ENCODE measurements at regions not wholly inside any gene's neighbourhood (a gene's known extent, or its start where the extent isn't known, plus 50 kb on each side); places are given as distances from the start of the nearest gene placed in this dataset.

DNA sequence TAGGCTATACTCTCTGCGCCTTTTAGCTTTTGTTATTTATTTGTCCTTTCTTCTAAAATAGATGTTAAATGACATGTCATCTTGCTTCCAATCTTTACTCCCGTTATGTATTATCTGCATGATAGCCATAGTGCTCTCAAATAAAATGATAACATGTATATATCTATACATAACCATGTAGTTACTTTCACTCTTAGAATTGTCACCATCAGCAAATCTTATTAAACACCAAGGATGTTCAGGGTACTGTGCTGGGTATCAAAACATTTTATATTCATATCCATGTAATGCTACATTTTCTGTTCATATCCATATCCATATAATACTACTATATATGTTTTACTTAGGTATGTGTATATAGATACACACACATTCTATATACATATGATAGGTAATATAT, 176.4 kb upstream of the CHST9 start:
- H3K4me3 ChIP-seq (ENCODE audit: low read depth, poor library complexity, severe bottlenecking): no peak overlapping the region
- TF ChIP-seq, protein P1, sequence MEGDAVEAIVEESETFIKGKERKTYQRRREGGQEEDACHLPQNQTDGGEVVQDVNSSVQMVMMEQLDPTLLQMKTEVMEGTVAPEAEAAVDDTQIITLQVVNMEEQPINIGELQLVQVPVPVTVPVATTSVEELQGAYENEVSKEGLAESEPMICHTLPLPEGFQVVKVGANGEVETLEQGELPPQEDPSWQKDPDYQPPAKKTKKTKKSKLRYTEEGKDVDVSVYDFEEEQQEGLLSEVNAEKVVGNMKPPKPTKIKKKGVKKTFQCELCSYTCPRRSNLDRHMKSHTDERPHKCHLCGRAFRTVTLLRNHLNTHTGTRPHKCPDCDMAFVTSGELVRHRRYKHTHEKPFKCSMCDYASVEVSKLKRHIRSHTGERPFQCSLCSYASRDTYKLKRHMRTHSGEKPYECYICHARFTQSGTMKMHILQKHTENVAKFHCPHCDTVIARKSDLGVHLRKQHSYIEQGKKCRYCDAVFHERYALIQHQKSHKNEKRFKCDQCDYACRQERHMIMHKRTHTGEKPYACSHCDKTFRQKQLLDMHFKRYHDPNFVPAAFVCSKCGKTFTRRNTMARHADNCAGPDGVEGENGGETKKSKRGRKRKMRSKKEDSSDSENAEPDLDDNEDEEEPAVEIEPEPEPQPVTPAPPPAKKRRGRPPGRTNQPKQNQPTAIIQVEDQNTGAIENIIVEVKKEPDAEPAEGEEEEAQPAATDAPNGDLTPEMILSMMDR (IDR thresholded peaks at IDR 0.05): no peak
- TF ChIP-seq POLR2A (IDR thresholded peaks at IDR 0.05): no peak
- intact Hi-C loops (cut with DNase I; ENCODE audit: low total_unique reads): no loop called here
- 74 to 83% methylated on average over 2 of the region's 2 CpGs for WGBS, 2 donors
- no peak for DNase-seq (ENCODE audit: low spot score in 2 of 2)

DNA sequence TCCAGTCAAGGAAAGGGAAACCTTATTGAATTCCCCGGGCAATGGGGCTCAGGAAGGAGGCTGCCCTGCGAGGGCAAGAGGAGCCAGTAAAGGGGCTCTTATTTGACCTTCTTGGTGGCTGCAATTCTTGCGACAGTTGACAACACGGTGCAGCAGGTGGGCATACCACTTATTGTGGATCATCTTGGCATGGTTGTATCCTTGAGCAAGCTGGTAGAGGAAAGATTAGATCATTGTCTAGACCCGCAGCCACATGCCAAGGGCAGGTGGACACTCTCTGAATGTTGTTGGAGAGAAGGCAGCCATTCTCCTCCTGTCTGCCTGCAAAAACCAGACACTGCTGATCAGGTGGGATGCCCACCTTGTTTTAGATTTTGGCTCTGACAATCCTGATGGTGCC, 170.2 kb upstream of the CHST9 start:
- TF ChIP-seq, protein P1 (IDR thresholded peaks at IDR 0.05): no peak
- no peak for TF ChIP-seq POLR2A (IDR thresholded peaks at IDR 0.05)
- no peak overlapping the region for H3K4me3 ChIP-seq (ENCODE audit: low read depth, poor library complexity, severe bottlenecking)
- WGBS, 2 donors: 89 to 90% methylated on average over 5 of the region's 5 CpGs
- no peak for DNase-seq (ENCODE audit: low spot score in 2 of 2)
- intact Hi-C loops (cut with DNase I; ENCODE audit: low total_unique reads): no loop called here

DNA sequence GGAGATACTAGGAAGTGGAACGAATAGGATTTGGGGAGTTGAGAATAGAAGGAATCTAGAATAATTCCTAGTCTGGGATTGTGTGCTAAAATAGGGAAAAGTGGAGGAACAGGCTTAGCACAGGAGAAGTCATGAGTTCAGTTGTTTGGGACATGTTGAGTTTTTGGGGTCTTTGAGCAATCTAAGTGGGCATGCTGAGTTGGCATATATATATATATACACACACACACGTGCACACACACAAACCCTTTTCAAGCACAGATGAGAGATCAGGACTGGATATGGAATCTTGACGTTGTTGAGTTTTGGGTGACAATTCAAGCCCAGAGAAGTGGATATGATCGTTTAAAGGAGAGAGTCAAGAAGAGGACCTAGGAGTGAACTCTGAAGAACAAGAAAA, 168.2 kb upstream of the CHST9 start:
- WGBS, 2 donors: 86 to 87% methylated on average over 4 of the region's 4 CpGs
- no peak overlapping the region for H3K4me3 ChIP-seq (ENCODE audit: low read depth, poor library complexity, severe bottlenecking)
- intact Hi-C loops (cut with DNase I; ENCODE audit: low total_unique reads): no loop called here
- TF ChIP-seq, protein P1 (IDR thresholded peaks at IDR 0.05): no peak
- no peak for TF ChIP-seq POLR2A (IDR thresholded peaks at IDR 0.05)
- no peak for DNase-seq (ENCODE audit: low spot score in 2 of 2)

DNA sequence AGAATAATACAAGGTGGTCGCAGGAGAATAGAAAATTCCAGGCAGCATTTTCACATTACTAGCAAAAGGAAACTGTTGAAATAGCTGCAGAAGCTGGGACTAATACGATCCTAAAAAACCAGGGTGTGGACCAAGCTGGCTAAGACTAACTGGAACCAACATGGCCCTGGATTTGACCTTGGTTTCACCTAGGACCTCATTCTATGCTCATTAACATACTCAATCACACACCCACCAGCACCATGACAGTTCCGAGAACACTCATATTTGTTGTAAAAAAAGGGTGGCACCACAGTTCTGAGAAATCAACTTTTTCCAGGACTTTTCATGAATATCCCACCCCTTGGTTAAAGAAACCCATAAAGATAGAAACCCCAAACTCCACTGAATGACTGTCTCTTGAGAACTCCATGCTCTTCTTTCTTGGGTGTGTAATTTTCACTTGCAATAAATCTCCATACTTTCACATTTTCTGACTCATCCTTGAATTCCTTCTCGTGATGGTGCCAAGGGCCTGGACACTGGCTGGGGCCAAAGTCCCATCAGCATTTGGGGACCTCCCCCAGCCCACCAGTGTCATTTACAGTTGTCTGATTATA, 164.3 kb upstream of the CHST9 start:
- TF ChIP-seq POLR2A (IDR thresholded peaks at IDR 0.05): no peak
- TF ChIP-seq, protein P1 (IDR thresholded peaks at IDR 0.05): no peak
- no peak for DNase-seq (ENCODE audit: low spot score in 2 of 2)
- no peak overlapping the region for H3K4me3 ChIP-seq (ENCODE audit: low read depth, poor library complexity, severe bottlenecking)
- WGBS, 2 donors: 70 to 78% methylated on average over 4 of the region's 4 CpGs
- intact Hi-C loops (cut with DNase I; ENCODE audit: low total_unique reads): no loop called here

DNA sequence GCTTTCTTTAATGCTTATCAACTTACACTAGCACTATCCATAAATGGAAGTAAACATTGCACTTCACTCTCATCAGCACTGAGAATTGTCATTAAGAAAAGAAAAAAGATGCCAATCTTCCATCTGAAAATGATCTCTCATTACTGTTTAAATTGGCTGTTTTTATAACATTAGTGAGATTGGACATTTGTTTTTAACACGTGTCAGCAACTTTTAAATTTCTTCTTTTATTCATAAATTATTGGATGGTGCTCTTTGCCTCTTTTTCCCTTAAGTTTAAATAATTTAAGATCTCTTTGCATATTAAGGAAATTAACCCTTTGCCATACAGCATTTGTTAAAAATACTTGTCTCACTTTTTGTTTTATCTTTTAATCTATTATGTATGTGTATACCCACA, 146.5 kb upstream of the CHST9 start:
- WGBS, 2 donors: 82 to 89% methylated on average over 1 of the region's 1 CpG
- intact Hi-C loops (cut with DNase I; ENCODE audit: low total_unique reads): no loop called here
- TF ChIP-seq POLR2A (IDR thresholded peaks at IDR 0.05): no peak
- TF ChIP-seq, protein P1 (IDR thresholded peaks at IDR 0.05): no peak
- H3K4me3 ChIP-seq (ENCODE audit: low read depth, poor library complexity, severe bottlenecking): no peak overlapping the region
- no peak for DNase-seq (ENCODE audit: low spot score in 2 of 2)

DNA sequence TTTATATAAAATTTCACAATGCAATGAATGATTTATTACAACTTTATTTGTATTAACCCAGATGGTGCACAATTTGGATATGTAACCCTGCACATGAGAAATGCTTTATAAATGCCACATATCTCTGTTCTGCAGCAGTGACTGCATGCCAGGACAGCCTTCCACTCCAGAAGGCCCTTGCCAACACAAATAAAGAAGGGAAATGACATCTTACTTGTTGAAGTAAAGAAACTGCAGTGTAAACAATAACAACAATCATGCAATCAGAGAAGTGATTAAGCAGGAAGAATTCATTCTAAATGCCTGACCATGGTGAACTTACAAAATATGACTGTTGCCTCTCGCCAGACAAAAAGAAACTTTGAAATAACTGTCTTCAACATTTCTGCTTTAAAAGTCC, 129.9 kb upstream of the CHST9 start:
- no peak for DNase-seq (ENCODE audit: low spot score in 2 of 2)
- H3K4me3 ChIP-seq (ENCODE audit: low read depth, poor library complexity, severe bottlenecking): no peak overlapping the region
- intact Hi-C loops (cut with DNase I; ENCODE audit: low total_unique reads): no loop called here
- WGBS, 2 donors: 36 to 70% methylated on average over 1 of the region's 1 CpG
- no peak for TF ChIP-seq POLR2A (IDR thresholded peaks at IDR 0.05)
- TF ChIP-seq, protein P1 (IDR thresholded peaks at IDR 0.05): no peak

Data from lower leg skin (tissue), 4 donors.